IMR-90 (cell line): ENCODE measurements at regions not wholly inside any gene's neighbourhood (a gene's known extent, or its start where the extent isn't known, plus 50 kb on each side); places are given as distances from the start of the nearest gene placed in this dataset.

Source experiments
- ATAC-seq: fragments of 200-7000 bp; cut with Tn5 transposase; 2 replicates; pipeline ENCODE4 v1.9.1; 2020; ENCODE audit warnings: low read depth, mild to moderate bottlenecking, moderate library complexity
- BruUV-seq: library from RNA; stranded (reverse); fragments of 400-500 nt; replicated peaks from 2 replicates; lab custom pipeline; 2021; lab: Mats Ljungman, UMichigan
- CTCF ChIA-PET: fragments of 300-600 bp; formaldehyde crosslinking; extraction: SDS; loops from one replicate; lab custom pipeline; 2021; ENCODE audit warnings: antibody characterized with exemption; lab: Yijun Ruan, JAX
- POLR2A ChIA-PET: fragments of 300-600 bp; sonication (Branson Sonifier 250); formaldehyde crosslinking; loops from one replicate; lab custom pipeline; 2022; ENCODE audit warnings: antibody characterized with exemption; ENCODE audit not compliant: unreplicated experiment; lab: Charles Lee
- DNase-seq: peaks from one replicate; pipeline ENCODE4 v3.0.0; 2013
- H2AFZ ChIP-seq: replicated peaks from 2 replicates; pipeline ENCODE3; 2013; ENCODE audit warnings: low read length, mild to moderate bottlenecking; ENCODE audit not compliant: poor library complexity
- H2AK5ac ChIP-seq: 2 replicates; pipeline ENCODE4 v1.6.1; 2013; ENCODE audit warnings: low read depth, low read length, inconsistent platforms
- H2AK9ac ChIP-seq: replicated peaks from 2 replicates; pipeline ENCODE3; 2013; ENCODE audit warnings: mild to moderate bottlenecking, low read depth, low read length, moderate library complexity; ENCODE audit not compliant: poor library complexity
- H2BK120ac ChIP-seq: 2 replicates; pipeline ENCODE4 v1.6.1; 2013; ENCODE audit warnings: low read depth, low read length, inconsistent platforms
- H2BK15ac ChIP-seq: 3 replicates; pipeline ENCODE4 v1.6.1; 2013; ENCODE audit warnings: low read depth, low read length, inconsistent platforms
- H2BK20ac ChIP-seq: 2 replicates; pipeline ENCODE4 v1.6.1; 2013; ENCODE audit warnings: low read depth, mild to moderate bottlenecking, inconsistent platforms, low read length, moderate library complexity
- H2BK5ac ChIP-seq: 2 replicates; pipeline ENCODE4 v1.6.1; 2013; ENCODE audit warnings: mild to moderate bottlenecking, low read depth, low read length, inconsistent platforms; ENCODE audit not compliant: poor library complexity, severe bottlenecking
- H3K14ac ChIP-seq: replicated peaks from 2 replicates; pipeline ENCODE4 v1.6.1; 2013; ENCODE audit warnings: low read depth, low read length, inconsistent platforms
- H3K18ac ChIP-seq: 2 replicates; pipeline ENCODE4 v1.6.1; 2013; ENCODE audit warnings: low read depth, low read length, control low read depth
- H3K23ac ChIP-seq: 2 replicates; pipeline ENCODE4 v1.6.1; 2013; ENCODE audit warnings: low read depth, low read length, inconsistent platforms
- H3K27ac ChIP-seq: 2 replicates; pipeline ENCODE4 v1.5.1; 2013; ENCODE audit warnings: mild to moderate bottlenecking, control low read depth, low read length; ENCODE audit not compliant: insufficient read depth
- H3K27me3 ChIP-seq: 2 replicates; pipeline ENCODE4 v1.6.1; 2013; ENCODE audit warnings: low read length; ENCODE audit not compliant: control insufficient read depth, insufficient read depth
- H3K36me3 ChIP-seq: 2 replicates; pipeline ENCODE4 v1.6.1; 2013; ENCODE audit warnings: low read length, mixed read lengths; ENCODE audit not compliant: control insufficient read depth, insufficient read depth
- H3K4ac ChIP-seq: 2 replicates; pipeline ENCODE4 v1.6.1; 2013; ENCODE audit warnings: low read depth, low read length, inconsistent platforms
- H3K4me1 ChIP-seq: 2 replicates; pipeline ENCODE4 v1.6.1; 2013; ENCODE audit warnings: low read length, mixed read lengths; ENCODE audit not compliant: control insufficient read depth, insufficient read depth
- H3K4me2 ChIP-seq: 2 replicates; pipeline ENCODE4 v1.6.1; 2013; ENCODE audit warnings: low read depth, mild to moderate bottlenecking, control low read depth, low read length, moderate library complexity
- H3K4me3 ChIP-seq: 2 replicates; pipeline ENCODE4 v1.5.1; 2013; ENCODE audit warnings: low read depth, mild to moderate bottlenecking, control low read depth, low read length, moderate library complexity; ENCODE audit not compliant: insufficient read depth
- H3K56ac ChIP-seq: 2 replicates; pipeline ENCODE4 v1.6.1; 2013; ENCODE audit warnings: low read length, inconsistent platforms; ENCODE audit not compliant: insufficient read depth; ENCODE audit errors: extremely low read depth
- H3K79me1 ChIP-seq, 2 experiments: 2 replicates each; pipeline ENCODE4 v1.6.1; 2013; ENCODE audit warnings: low read length in 2 of 2, inconsistent platforms in 1 of 2, low read depth in 1 of 2
- H3K9ac ChIP-seq: 2 replicates; pipeline ENCODE4 v1.6.1; 2013; ENCODE audit warnings: low read depth, low read length, control low read depth
- H3K9me1 ChIP-seq: 2 replicates; pipeline ENCODE4 v1.6.1; 2013; ENCODE audit warnings: low read length, inconsistent platforms; ENCODE audit not compliant: insufficient read depth
- H3K9me3 ChIP-seq: 2 replicates; pipeline ENCODE4 v1.6.1; 2013; ENCODE audit warnings: low read length; ENCODE audit not compliant: control insufficient read depth, insufficient read depth
- H4K20me1 ChIP-seq: 2 replicates; pipeline ENCODE4 v1.6.1; 2013; ENCODE audit warnings: low read length, inconsistent platforms; ENCODE audit not compliant: insufficient read depth
- H4K5ac ChIP-seq: 2 replicates; pipeline ENCODE4 v1.6.1; 2013; ENCODE audit warnings: mild to moderate bottlenecking, low read depth, low read length, control low read depth
- H4K8ac ChIP-seq, 2 experiments: 2 replicates each; pipeline ENCODE4 v1.6.1; 2013; ENCODE audit warnings: low read depth in 2 of 2, low read length in 2 of 2, control low read depth in 1 of 2, inconsistent platforms in 1 of 2
- H4K91ac ChIP-seq: 2 replicates; pipeline ENCODE4 v1.6.1; 2013; ENCODE audit warnings: low read depth, low read length, inconsistent platforms; ENCODE audit not compliant: insufficient read depth
- BHLHE40 ChIP-seq: fragments of 150-350 bp; IDR thresholded peaks from 2 replicates; pipeline ENCODE4 v1.6.1; 2016; ENCODE audit warnings: mild to moderate bottlenecking, low read depth, low read length
- CEBPB ChIP-seq: IDR thresholded peaks from 2 replicates; pipeline ENCODE4 v1.6.1; 2012; ENCODE audit warnings: low read depth, low read length, improper control_type of control experiment
- CHD1 ChIP-seq: IDR thresholded peaks from 2 replicates; pipeline ENCODE4 v1.6.1; 2012; ENCODE audit warnings: low read depth, low read length, improper control_type of control experiment
- CTCF ChIP-seq: conservative IDR thresholded peaks from 2 replicates; pipeline ENCODE4 v1.5.1; 2012; ENCODE audit warnings: mild to moderate bottlenecking, low read depth, low read length, improper control_type of control experiment
- ELK1 ChIP-seq: fragments of 150-350 bp; IDR thresholded peaks from 2 replicates; pipeline ENCODE4 v1.6.1; 2016; ENCODE audit warnings: low read depth, mild to moderate bottlenecking, low read length, moderate library complexity, borderline replicate concordance
- FOS ChIP-seq: fragments of 150-350 bp; IDR thresholded peaks from 2 replicates; pipeline ENCODE4 v1.6.1; 2016; ENCODE audit warnings: low read depth, low read length
- MAFK ChIP-seq: IDR thresholded peaks from 2 replicates; pipeline ENCODE4 v1.6.1; 2012; ENCODE audit warnings: low read depth, low read length, improper control_type of control experiment
- MAZ ChIP-seq: IDR thresholded peaks from 2 replicates; pipeline ENCODE4 v1.6.1; 2012; ENCODE audit warnings: low read depth, mild to moderate bottlenecking, low read length, improper control_type of control experiment, moderate library complexity, borderline replicate concordance
- MXI1 ChIP-seq: IDR thresholded peaks from 2 replicates; pipeline ENCODE4 v1.6.1; 2012; ENCODE audit warnings: low read depth, mild to moderate bottlenecking, low read length, moderate library complexity, borderline replicate concordance
- NFE2L2 ChIP-seq: fragments of 150-350 bp; IDR thresholded peaks from 2 replicates; pipeline ENCODE4 v1.6.1; 2016; ENCODE audit warnings: low read depth, mild to moderate bottlenecking, low read length
- POLR2A ChIP-seq: IDR thresholded peaks from 2 replicates; pipeline ENCODE4 v1.6.1; 2012; ENCODE audit warnings: mild to moderate bottlenecking, low read depth, low read length
- RAD21 ChIP-seq: IDR thresholded peaks from 2 replicates; pipeline ENCODE4 v1.6.1; 2012; ENCODE audit warnings: low read length, improper control_type of control experiment
- RFX5 ChIP-seq: IDR thresholded peaks from 2 replicates; pipeline ENCODE4 v1.8.0; 2012; ENCODE audit warnings: low read depth, mild to moderate bottlenecking, low read length, moderate library complexity
- USF2 ChIP-seq: fragments of 150-350 bp; IDR thresholded peaks from 2 replicates; pipeline ENCODE4 v1.6.1; 2017; ENCODE audit warnings: mild to moderate bottlenecking, antibody characterized with exemption, low read length, low read depth
- WGBS, 2 experiments: methylation state at CpG; one replicate each; pipeline versions ENCODE4 v1.1.5 to v1.1.7; 2013; ENCODE audit warnings: missing lambda C conversion rate in 2 of 2; ENCODE audit not compliant: insufficient read length in 1 of 2; ENCODE audit errors: extremely low coverage in 2 of 2; 5-methylcytosine and 5-hydroxymethylcytosine counted together
- dilution Hi-C: fragments of 300-500 bp; cut with HindIII; formaldehyde crosslinking; loops from one replicate; pipeline ENCODE4 v1.14.3; 2018; ENCODE audit warnings: low sequenced_read_pairs; ENCODE audit not compliant: unreplicated experiment
- in situ Hi-C: fragments of 300-500 bp; cut with MboI; formaldehyde crosslinking; loops from 3 replicates; pipeline ENCODE4 v1.14.3; 2019; ENCODE audit warnings: low sequenced_read_pairs, inconsistent platforms, mixed read lengths
- intact Hi-C: fragments of 100-400 bp; cut with micrococcal nuclease; formaldehyde crosslinking; loops from 2 replicates; pipeline ENCODE4 v1.10.0; 2022

GRCh38 chr12:126930234-126930633 is 1336.7 kb upstream of the TMEM132C start:
- H3K9ac ChIP-seq = no peak overlapping the region
- no peak overlapping the region for H3K23ac ChIP-seq
- no peak overlapping the region for H2AFZ ChIP-seq
- no peak overlapping the region for H2BK15ac ChIP-seq
- 0 out of 2 replicates have a peak, but pooled peaks cover 7% of the 10 kb centered on the region for H3K9me3 ChIP-seq
- no peaks in the 10 kb centered on the region for H3K9me1 ChIP-seq
- no peak overlapping the region for H4K8ac ChIP-seq
- no peak overlapping the region for H3K14ac ChIP-seq
- H2AK5ac ChIP-seq = no peak overlapping the region
- ATAC-seq (no peak), DNase-seq (no peak)
- dilution Hi-C loops = no loop called here
- no peak for TF ChIP-seq CTCF
- TF ChIP-seq POLR2A = no peak
- TF ChIP-seq NFE2L2 = no peak
- no peak for TF ChIP-seq CHD1
- TF ChIP-seq FOS = no peak
- no peak for TF ChIP-seq CEBPB
- no peak for TF ChIP-seq MAZ
- TF ChIP-seq MXI1 = no peak
- no peak for TF ChIP-seq RAD21
- TF ChIP-seq USF2 = no peak
- TF ChIP-seq MAFK = no peak
- TF ChIP-seq BHLHE40 = no peak
- no peak for TF ChIP-seq ELK1
- TF ChIP-seq RFX5 = no peak
- no peak overlapping the region for H3K4me2 ChIP-seq
- H3K4me1 ChIP-seq = no peaks in the 10 kb centered on the region
- intact Hi-C loops = no loop called here
- no peak overlapping the region for H3K18ac ChIP-seq
- H3K56ac ChIP-seq = no peak overlapping the region
- ChIA-PET POLR2A (no interaction called here), CTCF (no interaction called here)
- no peaks in the 10 kb centered on the region for H4K20me1 ChIP-seq
- no peaks in the 10 kb centered on the region for H3K27me3 ChIP-seq
- no peak overlapping the region for H3K27ac ChIP-seq
- H2BK20ac ChIP-seq = no peak overlapping the region
- H3K4ac ChIP-seq = no peak overlapping the region
- no CpG with 5 or more reads among the region's 13 CpGs for WGBS, 2 experiments
- BruUV-seq = no TSS peak
- H3K36me3 ChIP-seq = no peaks in the 10 kb centered on the region
- no peak overlapping the region for H2BK120ac ChIP-seq
- no peak overlapping the region for H2AK9ac ChIP-seq
- no peak overlapping the region for H4K5ac ChIP-seq
- no peak overlapping the region for H3K4me3 ChIP-seq
- in situ Hi-C loops = no loop called here
- H3K79me1 ChIP-seq = no peaks in the 10 kb centered on the region
- no peak overlapping the region for H4K91ac ChIP-seq
- no peak overlapping the region for H2BK5ac ChIP-seq
